ENCODE measurements at regions not wholly inside any gene's neighbourhood (a gene's known extent, or its start where the extent isn't known, plus 50 kb on each side); places are given as distances from the start of the nearest gene placed in this dataset.

DNA sequence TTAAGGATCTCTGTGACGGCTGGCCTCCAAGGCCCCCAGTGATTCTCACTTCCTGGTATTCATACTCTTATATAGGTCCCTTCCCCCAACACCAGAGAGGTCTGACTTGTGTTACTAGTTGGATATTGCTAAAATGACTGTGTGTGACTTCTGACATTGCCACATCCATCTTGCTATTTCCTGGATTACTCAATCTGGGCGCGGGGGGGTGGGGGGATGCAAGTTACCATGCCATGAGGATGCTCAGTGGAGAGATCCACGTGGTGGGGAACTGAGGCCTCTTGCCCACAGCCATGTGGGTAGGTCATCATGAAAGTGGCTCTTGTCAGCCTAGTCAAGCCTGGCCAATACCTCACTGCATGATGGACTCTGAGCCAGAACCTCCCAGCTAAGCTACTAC lies 117.0 kb downstream of the UBE2U start:
- TF ChIP-seq, protein P1, sequence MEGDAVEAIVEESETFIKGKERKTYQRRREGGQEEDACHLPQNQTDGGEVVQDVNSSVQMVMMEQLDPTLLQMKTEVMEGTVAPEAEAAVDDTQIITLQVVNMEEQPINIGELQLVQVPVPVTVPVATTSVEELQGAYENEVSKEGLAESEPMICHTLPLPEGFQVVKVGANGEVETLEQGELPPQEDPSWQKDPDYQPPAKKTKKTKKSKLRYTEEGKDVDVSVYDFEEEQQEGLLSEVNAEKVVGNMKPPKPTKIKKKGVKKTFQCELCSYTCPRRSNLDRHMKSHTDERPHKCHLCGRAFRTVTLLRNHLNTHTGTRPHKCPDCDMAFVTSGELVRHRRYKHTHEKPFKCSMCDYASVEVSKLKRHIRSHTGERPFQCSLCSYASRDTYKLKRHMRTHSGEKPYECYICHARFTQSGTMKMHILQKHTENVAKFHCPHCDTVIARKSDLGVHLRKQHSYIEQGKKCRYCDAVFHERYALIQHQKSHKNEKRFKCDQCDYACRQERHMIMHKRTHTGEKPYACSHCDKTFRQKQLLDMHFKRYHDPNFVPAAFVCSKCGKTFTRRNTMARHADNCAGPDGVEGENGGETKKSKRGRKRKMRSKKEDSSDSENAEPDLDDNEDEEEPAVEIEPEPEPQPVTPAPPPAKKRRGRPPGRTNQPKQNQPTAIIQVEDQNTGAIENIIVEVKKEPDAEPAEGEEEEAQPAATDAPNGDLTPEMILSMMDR (IDR thresholded peaks at IDR 0.05 in 2 of 3, conservative IDR thresholded peaks at IDR 0.05 in 1 of 3; ENCODE audit: borderline replicate concordance in 1 of 3, insufficient read depth in 1 of 3, low read depth in 2 of 3, low read length in 2 of 3): no peak
- no peak for TF ChIP-seq TCF7L2 (IDR thresholded peaks at IDR 0.05; ENCODE audit: borderline replicate concordance, extremely low read depth, insufficient read depth, insufficient read length)
- no peak for TF ChIP-seq ZFX (IDR thresholded peaks at IDR 0.05)
- no peak for TF ChIP-seq EZH2 (IDR thresholded peaks at IDR 0.05)
- no peak for TF ChIP-seq CBX3 (IDR thresholded peaks at IDR 0.05; ENCODE audit: low read depth)
- TF ChIP-seq, protein P2, sequence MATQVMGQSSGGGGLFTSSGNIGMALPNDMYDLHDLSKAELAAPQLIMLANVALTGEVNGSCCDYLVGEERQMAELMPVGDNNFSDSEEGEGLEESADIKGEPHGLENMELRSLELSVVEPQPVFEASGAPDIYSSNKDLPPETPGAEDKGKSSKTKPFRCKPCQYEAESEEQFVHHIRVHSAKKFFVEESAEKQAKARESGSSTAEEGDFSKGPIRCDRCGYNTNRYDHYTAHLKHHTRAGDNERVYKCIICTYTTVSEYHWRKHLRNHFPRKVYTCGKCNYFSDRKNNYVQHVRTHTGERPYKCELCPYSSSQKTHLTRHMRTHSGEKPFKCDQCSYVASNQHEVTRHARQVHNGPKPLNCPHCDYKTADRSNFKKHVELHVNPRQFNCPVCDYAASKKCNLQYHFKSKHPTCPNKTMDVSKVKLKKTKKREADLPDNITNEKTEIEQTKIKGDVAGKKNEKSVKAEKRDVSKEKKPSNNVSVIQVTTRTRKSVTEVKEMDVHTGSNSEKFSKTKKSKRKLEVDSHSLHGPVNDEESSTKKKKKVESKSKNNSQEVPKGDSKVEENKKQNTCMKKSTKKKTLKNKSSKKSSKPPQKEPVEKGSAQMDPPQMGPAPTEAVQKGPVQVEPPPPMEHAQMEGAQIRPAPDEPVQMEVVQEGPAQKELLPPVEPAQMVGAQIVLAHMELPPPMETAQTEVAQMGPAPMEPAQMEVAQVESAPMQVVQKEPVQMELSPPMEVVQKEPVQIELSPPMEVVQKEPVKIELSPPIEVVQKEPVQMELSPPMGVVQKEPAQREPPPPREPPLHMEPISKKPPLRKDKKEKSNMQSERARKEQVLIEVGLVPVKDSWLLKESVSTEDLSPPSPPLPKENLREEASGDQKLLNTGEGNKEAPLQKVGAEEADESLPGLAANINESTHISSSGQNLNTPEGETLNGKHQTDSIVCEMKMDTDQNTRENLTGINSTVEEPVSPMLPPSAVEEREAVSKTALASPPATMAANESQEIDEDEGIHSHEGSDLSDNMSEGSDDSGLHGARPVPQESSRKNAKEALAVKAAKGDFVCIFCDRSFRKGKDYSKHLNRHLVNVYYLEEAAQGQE (IDR thresholded peaks at IDR 0.05; ENCODE audit: low read depth): no peak
- no peak for TF ChIP-seq EGR1 (IDR thresholded peaks at IDR 0.05; ENCODE audit: low read depth)
- no peak for TF ChIP-seq POLR2A (IDR thresholded peaks at IDR 0.05; ENCODE audit: borderline replicate concordance, extremely low read depth, insufficient read depth, insufficient read length)
- no peak for TF ChIP-seq JUND (IDR thresholded peaks at IDR 0.05)
- no peak for TF ChIP-seq POLR2AphosphoS5 (IDR thresholded peaks at IDR 0.05; ENCODE audit: low read depth, low read length)
- no peak for TF ChIP-seq YY1 (IDR thresholded peaks at IDR 0.05; ENCODE audit: extremely low read depth, insufficient replicate concordance, low read depth, low read length)
- no peak for TF ChIP-seq RAD21 (IDR thresholded peaks at IDR 0.05; ENCODE audit: low read depth)
- TF ChIP-seq, protein P3, sequence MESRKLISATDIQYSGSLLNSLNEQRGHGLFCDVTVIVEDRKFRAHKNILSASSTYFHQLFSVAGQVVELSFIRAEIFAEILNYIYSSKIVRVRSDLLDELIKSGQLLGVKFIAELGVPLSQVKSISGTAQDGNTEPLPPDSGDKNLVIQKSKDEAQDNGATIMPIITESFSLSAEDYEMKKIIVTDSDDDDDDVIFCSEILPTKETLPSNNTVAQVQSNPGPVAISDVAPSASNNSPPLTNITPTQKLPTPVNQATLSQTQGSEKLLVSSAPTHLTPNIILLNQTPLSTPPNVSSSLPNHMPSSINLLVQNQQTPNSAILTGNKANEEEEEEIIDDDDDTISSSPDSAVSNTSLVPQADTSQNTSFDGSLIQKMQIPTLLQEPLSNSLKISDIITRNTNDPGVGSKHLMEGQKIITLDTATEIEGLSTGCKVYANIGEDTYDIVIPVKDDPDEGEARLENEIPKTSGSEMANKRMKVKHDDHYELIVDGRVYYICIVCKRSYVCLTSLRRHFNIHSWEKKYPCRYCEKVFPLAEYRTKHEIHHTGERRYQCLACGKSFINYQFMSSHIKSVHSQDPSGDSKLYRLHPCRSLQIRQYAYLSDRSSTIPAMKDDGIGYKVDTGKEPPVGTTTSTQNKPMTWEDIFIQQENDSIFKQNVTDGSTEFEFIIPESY (IDR thresholded peaks at IDR 0.05; ENCODE audit: extremely low read depth, insufficient replicate concordance, low read length): no peak
